ENCODE measurements at regions not wholly inside any gene's neighbourhood (a gene's known extent, or its start where the extent isn't known, plus 50 kb on each side); places are given as distances from the start of the nearest gene placed in this dataset.

DNA sequence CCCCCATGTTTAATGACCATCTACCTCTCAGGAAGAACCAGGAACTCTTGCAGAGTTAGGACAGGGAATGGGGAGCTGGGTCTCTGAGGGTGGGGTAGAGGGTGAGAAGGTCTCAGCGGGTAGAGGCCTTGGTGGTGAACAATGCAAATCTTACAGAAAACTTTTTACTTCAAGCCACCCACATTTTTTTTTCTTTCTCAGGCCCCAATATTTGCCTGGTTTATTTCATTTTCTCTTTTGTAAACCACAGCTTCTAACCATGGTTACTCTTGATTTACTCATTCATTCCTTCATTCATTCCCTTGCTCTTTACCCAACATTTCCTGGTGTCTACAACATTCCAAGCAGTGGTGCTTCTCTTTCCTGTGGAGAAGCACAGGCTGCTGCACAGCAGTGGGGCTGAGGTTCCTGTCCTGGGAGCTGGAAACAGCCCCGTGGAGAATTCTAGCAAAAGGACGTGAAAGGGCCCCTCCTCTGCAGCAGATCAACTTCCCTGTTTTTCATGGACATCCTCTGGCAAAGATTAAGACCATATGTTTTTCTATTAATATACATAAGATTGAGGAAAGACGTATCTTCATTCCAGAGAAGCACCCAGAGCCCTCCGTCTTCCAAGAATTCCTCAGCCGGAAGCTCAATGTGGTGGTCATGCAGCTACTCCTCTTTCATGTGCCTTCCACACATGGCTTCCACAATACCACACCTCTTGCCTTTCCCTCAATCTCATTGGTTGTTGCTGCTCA, 224.4 kb upstream of the SESN3 start:
- H3K4me1 ChIP-seq (ENCODE audit: control insufficient read depth, extremely low read depth, insufficient read depth, low read length): peaks cover 10% of the 10 kb centered on the region
- ChIA-PET POLR2A (no interaction called here), CTCF (interaction anchor here (0.6 to 0.8 kb wide), 2 partner anchors 8 to 10 kb away, joined by 3 read pairs; no protein-coding TSS in a partner anchor)
- TF ChIP-seq JUN (IDR thresholded peaks at IDR 0.05; ENCODE audit: borderline replicate concordance, insufficient read depth, insufficient read length, low read depth): no peak
- TF ChIP-seq, protein P1, sequence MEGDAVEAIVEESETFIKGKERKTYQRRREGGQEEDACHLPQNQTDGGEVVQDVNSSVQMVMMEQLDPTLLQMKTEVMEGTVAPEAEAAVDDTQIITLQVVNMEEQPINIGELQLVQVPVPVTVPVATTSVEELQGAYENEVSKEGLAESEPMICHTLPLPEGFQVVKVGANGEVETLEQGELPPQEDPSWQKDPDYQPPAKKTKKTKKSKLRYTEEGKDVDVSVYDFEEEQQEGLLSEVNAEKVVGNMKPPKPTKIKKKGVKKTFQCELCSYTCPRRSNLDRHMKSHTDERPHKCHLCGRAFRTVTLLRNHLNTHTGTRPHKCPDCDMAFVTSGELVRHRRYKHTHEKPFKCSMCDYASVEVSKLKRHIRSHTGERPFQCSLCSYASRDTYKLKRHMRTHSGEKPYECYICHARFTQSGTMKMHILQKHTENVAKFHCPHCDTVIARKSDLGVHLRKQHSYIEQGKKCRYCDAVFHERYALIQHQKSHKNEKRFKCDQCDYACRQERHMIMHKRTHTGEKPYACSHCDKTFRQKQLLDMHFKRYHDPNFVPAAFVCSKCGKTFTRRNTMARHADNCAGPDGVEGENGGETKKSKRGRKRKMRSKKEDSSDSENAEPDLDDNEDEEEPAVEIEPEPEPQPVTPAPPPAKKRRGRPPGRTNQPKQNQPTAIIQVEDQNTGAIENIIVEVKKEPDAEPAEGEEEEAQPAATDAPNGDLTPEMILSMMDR (IDR thresholded peaks at IDR 0.05; ENCODE audit: extremely low read depth in 1 of 2, insufficient read depth in 1 of 2, low read depth in 1 of 2, low read length in 2 of 2): no peak
- TF ChIP-seq POLR2AphosphoS5 (IDR thresholded peaks at IDR 0.05; ENCODE audit: insufficient read depth, low read depth, low read length): no peak
- TF ChIP-seq POLR2A (IDR thresholded peaks at IDR 0.05; ENCODE audit: low read depth, low read length): no peak
- no peak for TF ChIP-seq EZH2 (IDR thresholded peaks at IDR 0.05; ENCODE audit: borderline replicate concordance, low read depth, low read length, severe bottlenecking)
- no peak for TF ChIP-seq GATA2 (IDR thresholded peaks at IDR 0.05; ENCODE audit: insufficient read depth, insufficient read length, low read depth, low read length)
- TF ChIP-seq, protein P2, sequence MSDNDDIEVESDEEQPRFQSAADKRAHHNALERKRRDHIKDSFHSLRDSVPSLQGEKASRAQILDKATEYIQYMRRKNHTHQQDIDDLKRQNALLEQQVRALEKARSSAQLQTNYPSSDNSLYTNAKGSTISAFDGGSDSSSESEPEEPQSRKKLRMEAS (IDR thresholded peaks at IDR 0.05; ENCODE audit: insufficient read depth, insufficient read length): no peak
- TF ChIP-seq FOS (IDR thresholded peaks at IDR 0.05; ENCODE audit: borderline replicate concordance, insufficient read depth, low read length): no peak
- TF ChIP-seq MYC (IDR thresholded peaks at IDR 0.05; ENCODE audit: low read depth, low read length): no peak
- no TSS peak for BruUV-seq (replicated peaks)
- no peak overlapping the region for H3K9ac ChIP-seq (replicated peaks; ENCODE audit: extremely low read depth, insufficient read depth, low read length)
- no peak overlapping the region for H3K4me2 ChIP-seq (ENCODE audit: insufficient read depth, low read length)
- no peaks in the 10 kb centered on the region for H4K20me1 ChIP-seq (replicated peaks; ENCODE audit: control insufficient read depth, extremely low read depth, insufficient read depth, low read length)
- dilution Hi-C loops (cut with MboI; ENCODE audit: extremely low pct_ligation_motif_present, low sequenced_read_pairs) (no loop called here), intact Hi-C loops (cut with micrococcal nuclease) (no loop called here)
- no peaks in the 10 kb centered on the region for H3K36me3 ChIP-seq (ENCODE audit: control insufficient read depth in 2 of 2, extremely low read depth in 1 of 2, insufficient read depth in 2 of 2, low read length in 2 of 2)
- no peak overlapping the region for H3K27ac ChIP-seq (ENCODE audit: insufficient read depth, low read depth, low read length)
- no peaks in the 10 kb centered on the region for H3K9me1 ChIP-seq (replicated peaks; ENCODE audit: control insufficient read depth, extremely low read depth, insufficient read depth, low read length)
- H3K27me3 ChIP-seq (ENCODE audit: control insufficient read depth in 2 of 2, insufficient read depth in 2 of 2, low read length in 2 of 2): no peaks in the 10 kb centered on the region
- FAIRE-seq (no peak), DNase-seq (ENCODE audit: low read depth, low spot score) (no peak)
- no peak overlapping the region for H3K4me3 ChIP-seq (replicated peaks in 1 of 3; ENCODE audit: insufficient read depth in 1 of 3, low read depth in 1 of 3, low read length in 3 of 3)
- no peak overlapping the region for H2AFZ ChIP-seq (ENCODE audit: low read depth, low read length)
- no peaks in the 10 kb centered on the region for H3K9me3 ChIP-seq (replicated peaks; ENCODE audit: control insufficient read depth, insufficient read depth, low read length)
- no peaks in the 10 kb centered on the region for H3K79me2 ChIP-seq (ENCODE audit: control insufficient read depth, insufficient read depth, low read length)

Measured in endothelial cell of umbilical vein (primary cell).